Spleen (tissue), 11 donors: ENCODE measurements at regions not wholly inside any gene's neighbourhood (a gene's known extent, or its start where the extent isn't known, plus 50 kb on each side); places are given as distances from the start of the nearest gene placed in this dataset.

Experiments used
- DNase-seq: peaks from one replicate; pipeline ENCODE4 v3.0.0-alpha.2; 2020
- H3K27ac ChIP-seq, 8 donors: fragments of 200-600 bp; sonication (generic) in 7 of 8; 1 replicate in 4 of 8; 2 replicates in 4 of 8; pipeline versions ENCODE4 v1.5.0 to v1.8.0; 2016 to 2021; ENCODE audit warnings: inconsistent platforms in 4 of 8, mild to moderate bottlenecking in 4 of 8, moderate library complexity in 1 of 8
- H3K27me3 ChIP-seq, 7 donors: fragments of 200-600 bp; sonication (generic) in 6 of 7; replicated peaks in 1 of 7; 1 replicate in 4 of 7; 2 replicates in 3 of 7; pipeline versions ENCODE4 v1.5.0 to v1.8.0; 2016 to 2021; ENCODE audit warnings: inconsistent platforms in 3 of 7, mild to moderate bottlenecking in 1 of 7
- H3K36me3 ChIP-seq, 6 donors: fragments of 200-600 bp; sonication (generic) in 5 of 6; 1 replicate in 4 of 6; 2 replicates in 2 of 6; pipeline versions ENCODE4 v1.5.0 to v1.8.0; 2016 to 2021; ENCODE audit warnings: inconsistent platforms in 2 of 6
- H3K4me1 ChIP-seq, 6 donors: fragments of 200-600 bp; sonication (generic) in 5 of 6; 1 replicate in 3 of 6; 2 replicates in 3 of 6; pipeline versions ENCODE4 v1.5.0 to v1.8.0; 2016 to 2021; ENCODE audit warnings: inconsistent platforms in 3 of 6
- H3K4me3 ChIP-seq, 8 donors: fragments of 200-600 bp; sonication (generic) in 7 of 8; 1 replicate in 4 of 8; 2 replicates in 4 of 8; pipeline versions ENCODE4 v1.5.0 to v1.8.0; 2016 to 2021; ENCODE audit warnings: inconsistent platforms in 4 of 8, mild to moderate bottlenecking in 4 of 8, moderate library complexity in 2 of 8
- H3K9me3 ChIP-seq, 8 donors: fragments of 200-600 bp; sonication (generic) in 7 of 8; 1 replicate in 4 of 8; 2 replicates in 4 of 8; pipeline versions ENCODE4 v1.5.0 to v1.8.0; 2016 to 2021; ENCODE audit warnings: inconsistent platforms in 4 of 8
- POLR2A ChIP-seq, 3 donors: fragments of 450-650 bp; IDR thresholded peaks; one replicate each; pipeline ENCODE4 v1.5.1; 2017; ENCODE audit warnings: antibody characterized with exemption in 3 of 3, mild to moderate bottlenecking in 1 of 3
- POLR2AphosphoS5 ChIP-seq, 3 donors: sonication (generic); formaldehyde crosslinking; IDR thresholded peaks; one replicate each; pipeline ENCODE4 v1.5.1; 2017; ENCODE audit warnings: antibody characterized with exemption in 3 of 3
- WGBS, 5 donors: extraction: QIAGEN DNeasy Blood & Tissue Kit in 3 of 5; methylation state at CpG; one replicate each; pipeline versions ENCODE4 v1.1.5 to v1.1.7; 2013 to 2018; 5-methylcytosine and 5-hydroxymethylcytosine counted together
- intact Hi-C: fragments of 100-400 bp; cut with DNase I; formaldehyde crosslinking; loops from one replicate; pipeline ENCODE4 v1.15.0; 2023; ENCODE audit warnings: low total_unique reads
- TF ChIP-seq, protein P1 (sequence below), 11 experiments: fragments of 200-600 bp in 7 of 11; fragments of 450-650 bp in 4 of 11; sonication (generic) in 4 of 11; IDR thresholded peaks in 8 of 11; conservative IDR thresholded peaks in 3 of 11; 1 replicate in 7 of 11; 2 replicates in 4 of 11; pipeline versions ENCODE4 v1.4.0 to v1.8.0; 2016 to 2021; ENCODE audit warnings: antibody characterized with exemption in 11 of 11, inconsistent platforms in 4 of 11, mild to moderate bottlenecking in 1 of 11
- donor health status: healthy with polysubstance abuse.
- donor health status: DM: no; HTN: no; CAD: no; lungs with moderate emphysema.
- donor health status: DM: no; HTN: no; CAD: no.
- donor health status: Bipolar disorder and iron deficiency.
- donor health status: healthy.
- donor health status: DM: no; HTN: no; CAD: no.
- donor health status: DM: yes; HTN: yes; CAD: no.

DNA sequence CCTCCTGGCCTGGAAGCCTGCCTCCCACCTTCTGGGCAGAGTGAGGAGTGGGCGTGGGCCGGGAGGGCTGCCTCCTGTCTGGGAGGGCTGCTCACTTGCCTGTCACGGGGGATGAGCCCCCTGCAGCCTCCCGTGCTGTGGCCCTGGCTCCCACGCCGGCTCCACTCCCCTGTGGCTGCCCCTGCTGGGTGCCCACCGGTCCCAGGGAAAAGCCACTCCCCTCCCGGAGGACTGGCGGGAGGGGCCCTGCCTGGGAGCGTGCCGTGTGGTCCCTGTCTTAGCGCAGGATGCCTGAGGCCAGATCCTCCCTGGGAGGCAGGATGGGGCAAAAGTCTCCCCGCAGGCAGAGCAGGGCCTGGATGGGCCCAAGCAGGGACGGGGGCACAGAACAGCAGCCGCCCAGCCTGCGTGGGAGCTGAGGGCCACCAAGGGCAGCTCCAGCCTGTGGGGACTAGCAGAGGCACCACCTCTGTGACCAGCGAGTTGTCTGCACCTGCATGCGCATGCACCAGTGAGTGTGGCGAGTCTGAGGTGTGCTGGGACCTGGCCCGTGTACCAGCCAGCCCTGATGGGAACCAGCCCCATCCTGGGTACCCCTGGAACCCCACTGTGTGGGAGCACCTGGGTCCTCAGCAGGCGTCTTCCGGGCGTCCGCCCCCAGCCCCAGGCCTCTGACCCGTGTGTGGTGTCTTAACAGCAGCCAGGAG is 339.9 kb downstream of the SEC14L1 start:
- peak in 1 of 3 donors; percentile 59 for TF ChIP-seq POLR2AphosphoS5 (IDR thresholded peaks at IDR 0.05)
- TF ChIP-seq POLR2A (IDR thresholded peaks at IDR 0.05): no peak
- Histone ChIP-seq H3K27me3 (no peaks in the 10 kb centered on the region), H3K9me3 (no peaks in the 10 kb centered on the region), H3K27ac (peak overlapping the region in 4 of 8 donors; percentile 2 to 57 (median 27)), H3K4me1 (peaks cover 35 to 86% (median 66%) of the 10 kb centered on the region in 6 donors), H3K36me3 (peaks cover 0 to 78% (median 31%) of the 10 kb centered on the region in 6 donors), H3K4me3 (no peak overlapping the region)
- DNase-seq: no peak
- intact Hi-C loops: no loop called here
- WGBS, 5 donors: 76 to 86% (median 76%) methylated on average over 10 to 25 of the region's 25 CpGs

DNA sequence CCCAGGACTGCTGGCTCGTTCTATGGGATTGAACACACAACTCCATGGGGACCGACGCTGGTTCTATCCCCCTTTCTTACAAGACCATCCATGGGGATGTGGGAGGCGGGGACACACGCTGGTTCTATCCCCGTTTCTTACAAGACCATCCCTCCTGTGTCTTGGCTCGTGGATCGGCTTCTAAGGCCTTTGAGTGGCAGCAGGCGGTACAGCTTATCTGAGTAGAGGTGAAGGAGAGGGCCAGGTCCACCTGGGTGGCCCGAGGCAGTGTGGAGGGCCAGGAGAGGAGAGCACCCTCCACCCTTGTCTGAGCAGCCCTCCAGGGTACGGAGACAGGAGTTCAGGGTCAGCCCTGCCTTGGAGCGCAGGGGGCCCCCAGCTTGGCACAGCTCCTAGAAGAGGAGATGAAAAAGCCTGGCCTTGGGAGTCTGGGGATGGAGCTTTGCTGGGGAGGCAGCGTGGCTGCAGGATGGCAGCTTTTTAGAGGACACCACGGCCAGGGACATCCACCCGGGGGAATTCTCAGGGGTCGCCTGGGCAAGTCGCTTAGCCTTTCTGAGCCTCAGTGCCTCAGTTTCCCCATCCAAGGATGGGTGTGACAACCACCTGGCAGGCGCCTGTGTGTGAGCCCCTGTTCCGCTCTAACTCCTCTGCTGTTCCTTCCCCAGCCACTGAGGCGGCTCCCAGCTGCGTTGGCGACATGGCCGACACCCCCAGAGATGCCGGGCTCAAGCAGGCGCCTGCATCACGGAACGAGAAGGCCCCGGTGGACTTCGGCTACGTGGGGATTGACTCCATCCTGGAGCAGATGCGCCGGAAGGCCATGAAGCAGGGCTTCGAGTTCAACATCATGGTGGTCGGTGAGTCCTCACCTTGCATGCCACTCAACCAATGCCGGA is 341.0 kb downstream of the SEC14L1 start:
- Histone ChIP-seq H3K36me3 (peaks cover 0 to 76% (median 33%) of the 10 kb centered on the region in 6 donors), H3K4me3 (no peak overlapping the region), H3K4me1 (peaks cover 27 to 86% (median 60%) of the 10 kb centered on the region in 6 donors), H3K27me3 (no peaks in the 10 kb centered on the region), H3K27ac (peak overlapping the region in 2 of 8 donors; percentile 41 to 57), H3K9me3 (no peaks in the 10 kb centered on the region)
- whole genome bisulfite sequencing, 5 donors: 85 to 94% (median 86%) methylated on average over 26 to 35 of the region's 35 CpGs
- TF ChIP-seq POLR2A (IDR thresholded peaks at IDR 0.05): no peak
- peak in 1 of 3 donors; percentile 36 for TF ChIP-seq POLR2AphosphoS5 (IDR thresholded peaks at IDR 0.05)
- TF ChIP-seq, protein P1, sequence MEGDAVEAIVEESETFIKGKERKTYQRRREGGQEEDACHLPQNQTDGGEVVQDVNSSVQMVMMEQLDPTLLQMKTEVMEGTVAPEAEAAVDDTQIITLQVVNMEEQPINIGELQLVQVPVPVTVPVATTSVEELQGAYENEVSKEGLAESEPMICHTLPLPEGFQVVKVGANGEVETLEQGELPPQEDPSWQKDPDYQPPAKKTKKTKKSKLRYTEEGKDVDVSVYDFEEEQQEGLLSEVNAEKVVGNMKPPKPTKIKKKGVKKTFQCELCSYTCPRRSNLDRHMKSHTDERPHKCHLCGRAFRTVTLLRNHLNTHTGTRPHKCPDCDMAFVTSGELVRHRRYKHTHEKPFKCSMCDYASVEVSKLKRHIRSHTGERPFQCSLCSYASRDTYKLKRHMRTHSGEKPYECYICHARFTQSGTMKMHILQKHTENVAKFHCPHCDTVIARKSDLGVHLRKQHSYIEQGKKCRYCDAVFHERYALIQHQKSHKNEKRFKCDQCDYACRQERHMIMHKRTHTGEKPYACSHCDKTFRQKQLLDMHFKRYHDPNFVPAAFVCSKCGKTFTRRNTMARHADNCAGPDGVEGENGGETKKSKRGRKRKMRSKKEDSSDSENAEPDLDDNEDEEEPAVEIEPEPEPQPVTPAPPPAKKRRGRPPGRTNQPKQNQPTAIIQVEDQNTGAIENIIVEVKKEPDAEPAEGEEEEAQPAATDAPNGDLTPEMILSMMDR (IDR thresholded peaks at IDR 0.05 in 8 of 11, conservative IDR thresholded peaks at IDR 0.05 in 3 of 11): no peak
- intact Hi-C loops: no loop called here
- no peak for DNase-seq

DNA sequence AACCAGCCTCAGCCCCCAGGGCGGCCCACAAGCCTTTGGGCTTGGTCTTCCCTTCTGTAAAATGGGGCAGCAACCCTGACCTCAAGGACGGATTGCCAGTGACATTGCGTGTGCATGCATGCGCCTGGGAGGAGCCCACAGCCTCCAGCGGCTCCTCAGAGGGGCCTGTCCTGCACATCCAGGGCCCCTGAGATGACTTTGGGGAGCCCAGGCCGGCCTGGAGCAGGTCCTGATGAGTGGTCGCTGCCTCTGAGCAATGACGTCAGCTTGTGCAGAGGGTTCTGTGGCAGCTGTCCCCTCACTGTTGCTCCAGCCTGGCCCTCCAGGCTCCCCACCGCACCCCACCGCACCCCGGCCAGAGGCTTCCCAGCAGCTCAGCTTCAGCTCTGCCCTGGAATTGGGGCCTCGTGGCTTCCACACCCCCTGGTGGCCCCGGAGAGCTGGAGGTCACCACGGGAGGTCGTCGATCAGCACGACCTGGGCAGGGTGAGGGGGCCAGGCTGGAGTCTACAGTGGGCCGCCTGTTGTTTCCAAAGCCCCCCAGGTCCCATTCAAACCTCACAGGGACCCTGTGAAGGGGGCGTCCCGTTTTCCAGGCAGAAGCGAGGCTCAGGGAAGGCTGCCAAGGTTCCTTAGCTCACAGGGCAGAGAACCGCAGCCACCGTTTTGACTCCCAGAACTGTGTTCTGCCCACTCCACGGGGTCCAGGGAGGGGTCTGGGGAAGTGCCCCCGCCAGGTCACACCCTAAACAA is 341.8 kb downstream of the SEC14L1 start:
- Histone ChIP-seq H3K9me3 (no peaks in the 10 kb centered on the region), H3K27ac (peak overlapping the region in 2 of 8 donors; percentile 40 to 61), H3K27me3 (no peaks in the 10 kb centered on the region), H3K4me1 (peaks cover 23 to 78% (median 51%) of the 10 kb centered on the region in 6 donors), H3K4me3 (no peak overlapping the region), H3K36me3 (peaks cover 0 to 76% (median 41%) of the 10 kb centered on the region in 6 donors)
- intact Hi-C loops: no loop called here
- TF ChIP-seq, protein P1 (IDR thresholded peaks at IDR 0.05 in 8 of 11, conservative IDR thresholded peaks at IDR 0.05 in 3 of 11): no peak
- peak in 1 of 3 donors; percentile 23 for TF ChIP-seq POLR2AphosphoS5 (IDR thresholded peaks at IDR 0.05)
- DNase-seq: no peak
- 81 to 86% (median 86%) methylated on average over 11 to 25 of the region's 25 CpGs for WGBS, 5 donors

DNA sequence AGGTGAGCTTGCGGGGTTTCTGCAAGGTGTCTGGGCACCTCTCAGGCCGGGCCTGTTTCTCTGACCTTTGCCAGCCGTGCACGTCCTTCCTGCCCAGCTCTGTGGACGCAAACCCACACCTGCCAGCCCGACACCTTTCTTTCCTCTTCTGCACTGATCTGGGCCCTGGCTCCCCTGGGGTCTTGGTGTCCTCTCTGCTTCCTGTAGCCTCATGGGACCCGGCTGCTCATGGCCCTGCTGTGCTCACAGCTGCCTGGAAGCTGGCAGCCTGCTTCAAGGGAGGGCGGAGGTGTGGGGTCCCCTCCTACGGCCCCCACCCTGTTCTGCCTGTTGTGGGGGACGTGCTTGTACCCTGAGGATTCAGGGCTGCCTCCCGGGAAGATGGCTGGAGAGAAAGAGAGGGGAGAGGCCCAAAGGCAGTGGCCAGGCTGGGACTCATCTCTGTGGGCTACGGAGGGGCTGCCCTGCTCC is 342.4 kb downstream of the SEC14L1 start:
- intact Hi-C loops: no loop called here
- no peak for DNase-seq
- Histone ChIP-seq H3K9me3 (no peaks in the 10 kb centered on the region), H3K27ac (peak overlapping the region in 3 of 8 donors; percentile 24 to 61 (median 40)), H3K4me3 (no peak overlapping the region), H3K27me3 (no peaks in the 10 kb centered on the region), H3K36me3 (peaks cover 0 to 82% (median 47%) of the 10 kb centered on the region in 6 donors), H3K4me1 (peaks cover 17 to 74% (median 46%) of the 10 kb centered on the region in 6 donors)
- TF ChIP-seq POLR2AphosphoS5 (IDR thresholded peaks at IDR 0.05) (peak in 1 of 3 donors; percentile 30), POLR2A (IDR thresholded peaks at IDR 0.05) (no peak)
- TF ChIP-seq, protein P1 (IDR thresholded peaks at IDR 0.05 in 8 of 11, conservative IDR thresholded peaks at IDR 0.05 in 3 of 11): no peak
- WGBS, 5 donors: 81 to 89% (median 85%) methylated on average over 8 to 12 of the region's 12 CpGs
